Endothelial cell of umbilical vein (primary cell): ENCODE measurements at regions not wholly inside any gene's neighbourhood (a gene's known extent, or its start where the extent isn't known, plus 50 kb on each side); places are given as distances from the start of the nearest gene placed in this dataset.

Source experiments
- BruUV-seq: library from RNA; stranded (reverse); fragments of 400-500 nt; replicated peaks from 2 replicates; lab custom pipeline; 2021; lab: Mats Ljungman, UMichigan
- CTCF ChIA-PET: fragments of 300-600, 350-600 bp; sonication (Branson Sonifier 250); formaldehyde crosslinking; loops from one replicate; lab custom pipeline; 2021; ENCODE audit warnings: antibody characterized with exemption, inconsistent platforms; lab: Charles Lee
- POLR2A ChIA-PET: fragments of 300-600, 350-600 bp; sonication (Branson Sonifier 250); formaldehyde crosslinking; loops from one replicate; lab custom pipeline; 2021; ENCODE audit warnings: antibody characterized with exemption, inconsistent platforms; lab: Charles Lee
- DNase-seq: peaks from one replicate; pipeline ENCODE4 v3.0.0-alpha.2; 2011; ENCODE audit warnings: low read depth, low spot score
- FAIRE-seq: peaks from 2 replicates; lab custom pipeline; 2011; peaks lifted over from hg19 to GRCh38; lab: Jason Lieb, UNC
- H2AFZ ChIP-seq: 2 replicates; pipeline ENCODE4 v1.6.0; 2012; ENCODE audit warnings: low read depth, low read length, control low read depth, inconsistent platforms
- H3K27ac ChIP-seq: 2 replicates; pipeline ENCODE4 v1.5.1; 2011; ENCODE audit warnings: low read depth, mild to moderate bottlenecking, control low read depth, low read length, moderate library complexity; ENCODE audit not compliant: insufficient read depth
- H3K27me3 ChIP-seq, 2 experiments: 2 replicates each; pipeline versions ENCODE4 v1.6.0 to v1.6.1; 2011; ENCODE audit warnings: low read length in 2 of 2, mixed read lengths in 1 of 2; ENCODE audit not compliant: control insufficient read depth in 2 of 2, insufficient read depth in 2 of 2
- H3K36me3 ChIP-seq, 2 experiments: 2 replicates in 1 of 2; 3 replicates in 1 of 2; pipeline ENCODE4 v1.5.1; 2011; ENCODE audit warnings: low read length in 2 of 2, mild to moderate bottlenecking in 1 of 2, moderate library complexity in 1 of 2; ENCODE audit not compliant: control insufficient read depth in 2 of 2, insufficient read depth in 2 of 2; ENCODE audit errors: extremely low read depth in 1 of 2
- H3K4me1 ChIP-seq: 3 replicates; pipeline ENCODE4 v1.5.1; 2011; ENCODE audit warnings: mild to moderate bottlenecking, low read length; ENCODE audit not compliant: control insufficient read depth, insufficient read depth; ENCODE audit errors: extremely low read depth
- H3K4me2 ChIP-seq: 2 replicates; pipeline ENCODE4 v1.6.1; 2011; ENCODE audit warnings: low read length, control low read depth, mixed read lengths; ENCODE audit not compliant: insufficient read depth
- H3K4me3 ChIP-seq, 3 experiments: fragments of 200-600 bp in 1 of 3; sonication (generic), shearing (Covaris generic) in 1 of 3; replicated peaks in 1 of 3; 2 replicates each; pipeline ENCODE4 v1.5.1; 2011 to 2016; ENCODE audit warnings: control low read depth in 3 of 3, low read length in 3 of 3, mild to moderate bottlenecking in 2 of 3, inconsistent platforms in 1 of 3, low read depth in 1 of 3, moderate library complexity in 1 of 3; ENCODE audit not compliant: insufficient read depth in 1 of 3
- H3K79me2 ChIP-seq: 2 replicates; pipeline ENCODE4 v1.6.0; 2012; ENCODE audit warnings: low read length, inconsistent platforms; ENCODE audit not compliant: control insufficient read depth, insufficient read depth
- H3K9ac ChIP-seq: replicated peaks from 2 replicates; pipeline ENCODE3; 2011; ENCODE audit warnings: low read length, control low read depth; ENCODE audit not compliant: insufficient read depth; ENCODE audit errors: extremely low read depth
- H3K9me1 ChIP-seq: replicated peaks from 3 replicates; pipeline ENCODE4 v1.6.0; 2011; ENCODE audit warnings: mild to moderate bottlenecking, low read length; ENCODE audit not compliant: control insufficient read depth, insufficient read depth; ENCODE audit errors: extremely low read depth
- H3K9me3 ChIP-seq: replicated peaks from 2 replicates; pipeline ENCODE4 v1.5.1; 2012; ENCODE audit warnings: low read length, inconsistent platforms; ENCODE audit not compliant: control insufficient read depth, insufficient read depth
- H4K20me1 ChIP-seq: replicated peaks from 2 replicates; pipeline ENCODE3; 2011; ENCODE audit warnings: mild to moderate bottlenecking, low read length; ENCODE audit not compliant: control insufficient read depth, insufficient read depth; ENCODE audit errors: extremely low read depth
- EZH2 ChIP-seq: IDR thresholded peaks from 2 replicates; pipeline ENCODE4 v1.6.1; 2012; ENCODE audit warnings: borderline replicate concordance, low read depth, mild to moderate bottlenecking, moderate library complexity, low read length, inconsistent platforms; ENCODE audit not compliant: severe bottlenecking
- FOS ChIP-seq: IDR thresholded peaks from 2 replicates; pipeline ENCODE4 v1.6.1; 2011; ENCODE audit warnings: mild to moderate bottlenecking, low read length, moderate library complexity, borderline replicate concordance; ENCODE audit not compliant: insufficient read depth
- GATA2 ChIP-seq: IDR thresholded peaks from 2 replicates; pipeline ENCODE4 v1.7.0; 2011; ENCODE audit warnings: low read depth, mild to moderate bottlenecking, moderate library complexity, mixed read lengths, low read length; ENCODE audit not compliant: insufficient read length, insufficient read depth
- JUN ChIP-seq: IDR thresholded peaks from 2 replicates; pipeline ENCODE4 v1.6.1; 2011; ENCODE audit warnings: borderline replicate concordance, low read depth; ENCODE audit not compliant: insufficient read length, insufficient read depth
- MYC ChIP-seq: IDR thresholded peaks from one replicate; pipeline ENCODE4 v1.6.1; 2011; ENCODE audit warnings: mild to moderate bottlenecking, low read depth, low read length
- POLR2A ChIP-seq: IDR thresholded peaks from 2 replicates; pipeline ENCODE4 v1.6.1; 2012; ENCODE audit warnings: low read depth, mild to moderate bottlenecking, control low read depth, low read length
- POLR2AphosphoS5 ChIP-seq: IDR thresholded peaks from 2 replicates; pipeline ENCODE4 v1.6.1; 2012; ENCODE audit warnings: low read depth, mild to moderate bottlenecking, control low read depth, low read length, moderate library complexity; ENCODE audit not compliant: insufficient read depth
- dilution Hi-C: fragments of 300-500 bp; cut with MboI; formaldehyde crosslinking; loops from one replicate; pipeline ENCODE4 v1.15.0; 2019; ENCODE audit warnings: low sequenced_read_pairs; ENCODE audit not compliant: extremely low pct_ligation_motif_present
- intact Hi-C: fragments of 100-400 bp; cut with micrococcal nuclease; formaldehyde crosslinking; loops from one replicate; pipeline ENCODE4 v1.10.0; 2022
- TF ChIP-seq, protein P1 (sequence below): IDR thresholded peaks from 2 replicates; pipeline ENCODE4 v1.6.1; 2011; ENCODE audit not compliant: insufficient read depth, insufficient read length
- TF ChIP-seq, protein P2 (sequence below), 2 donors: IDR thresholded peaks; 1 replicate in 1 of 2; 2 replicates in 1 of 2; pipeline ENCODE4 v1.5.1; 2011; ENCODE audit warnings: low read length in 2 of 2, mild to moderate bottlenecking in 2 of 2, moderate library complexity in 2 of 2, control low read depth in 1 of 2, inconsistent platforms in 1 of 2, low read depth in 1 of 2; ENCODE audit not compliant: insufficient read depth in 1 of 2; ENCODE audit errors: extremely low read depth in 1 of 2

DNA sequence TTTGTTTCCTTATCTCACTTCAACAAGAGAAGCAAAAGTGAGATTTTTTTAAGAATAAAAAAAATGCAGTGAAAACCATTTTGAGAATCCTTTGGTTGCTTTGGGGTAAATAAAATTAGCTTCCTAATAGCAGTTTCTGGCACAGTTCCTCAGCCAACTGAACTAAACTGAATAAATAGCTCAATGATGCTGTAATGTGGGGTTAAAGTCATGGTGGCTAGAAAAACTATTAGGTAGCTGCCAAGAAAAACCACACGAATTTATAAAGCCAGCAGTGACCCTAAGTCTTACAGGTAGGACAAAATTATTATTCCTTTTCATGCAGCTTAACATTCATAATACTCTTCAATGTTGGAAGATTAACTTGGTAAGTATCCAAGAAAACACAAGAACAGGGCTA is 142.4 kb downstream of the APIP start:
- POLR2A ChIA-PET, result no interaction called here
- TF ChIP-seq POLR2A, result no peak
- TF ChIP-seq, protein P1, sequence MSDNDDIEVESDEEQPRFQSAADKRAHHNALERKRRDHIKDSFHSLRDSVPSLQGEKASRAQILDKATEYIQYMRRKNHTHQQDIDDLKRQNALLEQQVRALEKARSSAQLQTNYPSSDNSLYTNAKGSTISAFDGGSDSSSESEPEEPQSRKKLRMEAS, result no peak
- no peak for TF ChIP-seq GATA2
- TF ChIP-seq FOS, result no peak
- no peak for TF ChIP-seq EZH2
- TF ChIP-seq, protein P2, sequence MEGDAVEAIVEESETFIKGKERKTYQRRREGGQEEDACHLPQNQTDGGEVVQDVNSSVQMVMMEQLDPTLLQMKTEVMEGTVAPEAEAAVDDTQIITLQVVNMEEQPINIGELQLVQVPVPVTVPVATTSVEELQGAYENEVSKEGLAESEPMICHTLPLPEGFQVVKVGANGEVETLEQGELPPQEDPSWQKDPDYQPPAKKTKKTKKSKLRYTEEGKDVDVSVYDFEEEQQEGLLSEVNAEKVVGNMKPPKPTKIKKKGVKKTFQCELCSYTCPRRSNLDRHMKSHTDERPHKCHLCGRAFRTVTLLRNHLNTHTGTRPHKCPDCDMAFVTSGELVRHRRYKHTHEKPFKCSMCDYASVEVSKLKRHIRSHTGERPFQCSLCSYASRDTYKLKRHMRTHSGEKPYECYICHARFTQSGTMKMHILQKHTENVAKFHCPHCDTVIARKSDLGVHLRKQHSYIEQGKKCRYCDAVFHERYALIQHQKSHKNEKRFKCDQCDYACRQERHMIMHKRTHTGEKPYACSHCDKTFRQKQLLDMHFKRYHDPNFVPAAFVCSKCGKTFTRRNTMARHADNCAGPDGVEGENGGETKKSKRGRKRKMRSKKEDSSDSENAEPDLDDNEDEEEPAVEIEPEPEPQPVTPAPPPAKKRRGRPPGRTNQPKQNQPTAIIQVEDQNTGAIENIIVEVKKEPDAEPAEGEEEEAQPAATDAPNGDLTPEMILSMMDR (IDR thresholded peaks at IDR 0.05; ENCODE audit: extremely low read depth in 1 of 2, insufficient read depth in 1 of 2, low read depth in 1 of 2, low read length in 2 of 2), result no peak
- no peak for TF ChIP-seq POLR2AphosphoS5
- TF ChIP-seq JUN, result no peak
- no peak for TF ChIP-seq MYC
- FAIRE-seq (no peak), DNase-seq (no peak)
- Histone ChIP-seq H3K4me1 (no peaks in the 10 kb centered on the region), H2AFZ (no peak overlapping the region), H3K4me2 (no peak overlapping the region), H3K36me3 (no peaks in the 10 kb centered on the region), H3K27me3 (peaks cover 0 to 3% of the 10 kb centered on the region in 2 experiments), H3K9me1 (no peaks in the 10 kb centered on the region), H3K9ac (no peak overlapping the region), H3K27ac (no peak overlapping the region), H3K4me3 (no peak overlapping the region), H3K9me3 (no peaks in the 10 kb centered on the region), H4K20me1 (no peaks in the 10 kb centered on the region), H3K79me2 (no peaks in the 10 kb centered on the region)
- CTCF ChIA-PET, result interaction anchor here (1.0 kb wide), 1 partner anchor 15 kb away, joined by 3 read pairs; no protein-coding TSS in a partner anchor
- intact Hi-C loops (no loop called here), dilution Hi-C loops (no loop called here)
- no TSS peak for BruUV-seq
